ENCODE measurements at regions not wholly inside any gene's neighbourhood (a gene's known extent, or its start where the extent isn't known, plus 50 kb on each side); places are given as distances from the start of the nearest gene placed in this dataset.

- DNase-seq: no peak
Observed at GRCh38 chr2:19028587-19029375, 329.6 kb downstream of the OSR1 start.

- no peak for DNase-seq
Observed at GRCh38 chr2:19027626-19028025, 330.8 kb downstream of the OSR1 start.

- no peak for DNase-seq
Observed at GRCh38 chr2:19026261-19026660, 332.2 kb downstream of the OSR1 start.

- DNase-seq: no peak
Observed at GRCh38 chr2:19022334-19022733, 336.1 kb downstream of the OSR1 start.

GRCh38 chr2:19021721-19022120 lies 336.7 kb downstream of the OSR1 start:
- no peak for DNase-seq

GRCh38 chr2:19021100-19021476 lies 337.3 kb downstream of the OSR1 start:
- DNase-seq: no peak

- DNase-seq: no peak
Observed at GRCh38 chr2:19020144-19021099, 338.0 kb downstream of the OSR1 start.

GRCh38 chr2:19009510-19009909 lies 348.9 kb downstream of the OSR1 start:
- DNase-seq: no peak

GRCh38 chr2:19003554-19003953 lies 354.9 kb downstream of the OSR1 start:
- no peak for DNase-seq

- DNase-seq: no peak
Observed at GRCh38 chr2:19000776-19001175, 357.6 kb downstream of the OSR1 start.

- DNase-seq: no peak
Observed at GRCh38 chr2:18999198-18999597, 359.2 kb downstream of the OSR1 start.

GRCh38 chr2:18998491-18998890 lies 359.9 kb downstream of the OSR1 start:
- no peak for DNase-seq

GRCh38 chr2:18993756-18994338 lies 364.6 kb downstream of the OSR1 start:
- DNase-seq: no peak

GRCh38 chr2:18991177-18992168 lies 366.9 kb downstream of the OSR1 start:
- DNase-seq: no peak

- no peak for DNase-seq
Observed at GRCh38 chr2:18988631-18989232, 369.7 kb downstream of the OSR1 start.

GRCh38 chr2:18987592-18988073 lies 370.8 kb downstream of the OSR1 start:
- peak; percentile 9 for DNase-seq

- DNase-seq: no peak
Observed at GRCh38 chr2:18987016-18987415, 371.4 kb downstream of the OSR1 start.

GRCh38 chr2:18986046-18986445 lies 372.4 kb downstream of the OSR1 start:
- DNase-seq: no peak

GRCh38 chr2:18980786-18981430 lies 377.5 kb downstream of the OSR1 start:
- no peak for DNase-seq

GRCh38 chr2:18980104-18980785 lies 378.2 kb downstream of the OSR1 start:
- DNase-seq: no peak

GRCh38 chr2:18977409-18977808 lies 381.0 kb downstream of the OSR1 start:
- no peak for DNase-seq

Measured in hematopoietic multipotent progenitor cell treated with erythropoietin and hydrocortisone succinate and interleukin-3 and kit ligand, for 4 days (in vitro differentiated cells).